Activated T-helper 1 cell treated with anti-CD3 and anti-CD28 coated beads, Interleukin-2, amount 50 U/mL, for 16 hours (primary cell): ENCODE measurements at regions not wholly inside any gene's neighbourhood (a gene's known extent, or its start where the extent isn't known, plus 50 kb on each side); places are given as distances from the start of the nearest gene placed in this dataset.

ENCODE experiments used
- DNase-seq, 2 donors: peaks; one replicate each; pipeline ENCODE4 v3.0.0-alpha.2; 2020; ENCODE audit warnings: low read depth in 1 of 2, low spot score in 1 of 2

DNA sequence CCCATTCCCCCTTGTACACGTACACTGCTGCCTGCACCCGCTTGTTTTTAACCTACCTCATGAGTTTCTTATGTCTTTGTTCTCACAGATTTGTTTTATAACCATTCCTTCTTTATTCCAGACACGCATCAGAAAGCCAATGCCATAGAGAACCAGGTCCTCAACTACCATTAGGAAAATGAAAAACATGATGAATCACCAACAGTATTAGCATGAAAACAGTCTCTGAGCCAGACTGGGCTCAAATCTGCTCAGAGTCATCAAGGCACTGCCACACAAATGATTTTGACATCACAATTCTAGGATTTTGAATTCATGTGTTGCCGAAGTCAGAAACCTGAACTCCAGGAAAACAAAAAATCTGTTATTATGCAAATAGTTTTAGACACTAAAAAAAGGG is 394.1 kb upstream of the GRIA1 start:
- DNase-seq, result no peak

DNA sequence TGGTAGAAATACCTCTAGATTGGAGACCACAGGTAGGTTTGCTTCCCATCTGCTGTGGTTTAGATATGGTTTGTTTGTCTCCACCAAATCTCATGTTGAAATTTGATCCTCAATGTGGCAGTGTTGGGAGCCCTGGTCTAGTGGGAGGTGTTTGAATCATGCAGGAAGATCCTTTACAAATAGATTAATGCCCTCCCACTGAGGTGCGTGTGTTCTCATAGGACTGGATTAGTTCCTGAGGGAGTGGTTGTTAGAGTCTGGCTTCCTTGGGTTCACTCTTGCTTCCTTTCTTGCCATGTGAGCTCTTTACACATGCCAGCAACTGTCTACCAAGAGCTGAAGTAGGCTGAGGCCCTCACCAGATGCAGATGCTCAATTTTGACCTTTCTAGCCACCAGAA is 391.1 kb upstream of the GRIA1 start:
- DNase-seq, result no peak

GRCh38 chr5:153101235-153102180 is 389.0 kb upstream of the GRIA1 start:
- no peak for DNase-seq

- DNase-seq, result no peak
Measured at GRCh38 chr5:153116916-153117315, 373.6 kb upstream of the GRIA1 start.

GRCh38 chr5:153118018-153118417 is 372.5 kb upstream of the GRIA1 start:
- DNase-seq, result no peak

GRCh38 chr5:153122403-153122802 is 368.1 kb upstream of the GRIA1 start:
- DNase-seq, result no peak

DNA sequence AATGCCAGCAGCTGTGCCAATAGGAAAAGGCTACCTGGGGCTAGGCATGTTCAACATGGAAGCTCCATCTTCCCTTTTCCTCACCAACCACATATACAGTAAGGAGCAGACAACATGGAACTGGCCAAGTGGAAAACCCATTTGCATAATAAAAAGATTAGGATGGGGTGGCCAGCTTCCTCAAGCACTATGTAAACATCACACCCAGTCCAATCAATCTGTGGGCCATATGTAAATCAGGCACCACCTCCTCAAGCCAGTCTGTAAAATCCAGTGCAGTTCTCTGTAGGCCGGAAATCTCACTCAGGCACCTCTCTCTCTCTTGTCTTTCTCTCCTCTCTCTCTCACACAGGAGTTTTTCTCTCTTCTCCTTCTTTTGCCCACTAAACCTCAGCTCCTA is 360.2 kb upstream of the GRIA1 start:
- DNase-seq, result no peak

GRCh38 chr5:153135411-153135810 is 355.1 kb upstream of the GRIA1 start:
- DNase-seq, result no peak

DNA sequence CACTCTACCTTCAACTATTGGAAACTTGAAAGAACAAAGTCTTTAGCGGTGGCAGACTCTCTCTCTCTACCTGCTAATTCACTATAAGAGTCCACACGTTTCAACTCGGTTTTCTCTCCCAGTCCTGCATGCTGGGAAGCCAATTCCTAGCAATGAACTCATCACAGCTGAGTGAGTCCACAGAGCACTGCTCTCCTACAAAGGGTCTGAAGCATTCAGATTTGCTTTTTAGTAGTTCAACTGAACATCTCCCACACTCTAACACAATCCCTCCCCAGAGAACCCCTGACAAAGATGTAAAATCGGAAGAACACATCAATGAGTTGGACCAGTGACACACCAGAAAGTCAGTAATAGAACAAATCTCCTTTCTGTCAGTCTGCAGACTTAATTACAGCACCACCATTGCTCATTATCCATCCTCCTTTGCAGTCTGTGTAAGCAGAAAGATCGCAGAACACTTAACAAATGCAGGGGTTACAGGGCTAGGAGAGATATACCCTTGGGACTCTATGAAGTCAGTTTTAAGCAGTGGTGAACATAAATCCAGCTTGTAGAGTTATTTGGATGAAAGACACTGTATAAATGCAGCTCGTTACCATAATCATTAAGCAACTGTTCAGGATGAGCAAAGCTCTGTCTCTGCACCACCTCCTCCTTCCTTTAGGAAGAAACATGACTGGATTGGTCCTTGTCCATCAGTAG is 353.4 kb upstream of the GRIA1 start:
- no peak for DNase-seq

- no peak for DNase-seq
Measured at GRCh38 chr5:153147891-153148623, 342.4 kb upstream of the GRIA1 start.

- DNase-seq, result no peak
Measured at GRCh38 chr5:153148624-153148976, 341.9 kb upstream of the GRIA1 start.

DNA sequence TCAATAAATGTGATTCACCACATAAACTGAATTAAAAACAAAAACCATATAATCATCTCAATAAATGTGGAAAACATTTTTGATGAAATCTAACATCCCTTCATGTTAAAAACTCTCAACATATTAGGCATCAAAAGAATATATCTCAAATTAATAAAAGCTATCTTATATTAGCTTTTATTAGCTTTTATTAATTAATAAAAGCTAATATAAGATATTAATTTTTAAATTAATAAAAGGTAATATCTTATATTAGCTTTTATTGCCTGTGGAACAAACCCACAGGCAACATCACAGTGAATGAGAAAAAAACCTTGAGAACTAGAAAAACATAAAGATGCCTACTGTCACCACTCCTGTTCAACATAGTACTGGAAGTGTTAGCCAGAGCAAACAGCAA is 338.9 kb upstream of the GRIA1 start:
- DNase-seq, result no peak

DNA sequence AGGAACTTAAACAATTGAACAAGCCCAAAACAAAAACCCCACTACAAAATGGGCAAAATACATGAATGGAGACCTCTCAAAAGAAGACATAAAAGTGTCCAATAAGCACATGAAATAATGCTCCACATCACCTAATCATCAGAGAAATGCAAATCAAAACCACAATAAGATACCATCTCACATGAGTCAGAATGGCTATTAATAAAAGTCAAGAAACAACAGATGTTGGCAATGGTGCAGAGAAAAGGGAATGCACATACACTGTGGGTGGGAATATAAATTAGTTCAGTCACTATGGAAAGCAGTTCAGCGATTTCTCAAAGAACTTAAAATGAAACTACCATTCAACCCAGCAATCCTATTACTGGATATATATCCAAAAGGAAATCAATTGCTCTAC is 337.4 kb upstream of the GRIA1 start:
- no peak for DNase-seq

- no peak for DNase-seq
Measured at GRCh38 chr5:153157156-153157555, 333.3 kb upstream of the GRIA1 start.

GRCh38 chr5:153158608-153159007 is 331.9 kb upstream of the GRIA1 start:
- no peak for DNase-seq

- DNase-seq, result no peak
Measured at GRCh38 chr5:153159616-153160015, 330.9 kb upstream of the GRIA1 start.

- DNase-seq, result no peak
Measured at GRCh38 chr5:153168241-153168640, 322.2 kb upstream of the GRIA1 start.

GRCh38 chr5:153187503-153187902 is 303.0 kb upstream of the GRIA1 start:
- DNase-seq, result no peak

- no peak for DNase-seq
Measured at GRCh38 chr5:153206361-153206760, 284.1 kb upstream of the GRIA1 start.

DNA sequence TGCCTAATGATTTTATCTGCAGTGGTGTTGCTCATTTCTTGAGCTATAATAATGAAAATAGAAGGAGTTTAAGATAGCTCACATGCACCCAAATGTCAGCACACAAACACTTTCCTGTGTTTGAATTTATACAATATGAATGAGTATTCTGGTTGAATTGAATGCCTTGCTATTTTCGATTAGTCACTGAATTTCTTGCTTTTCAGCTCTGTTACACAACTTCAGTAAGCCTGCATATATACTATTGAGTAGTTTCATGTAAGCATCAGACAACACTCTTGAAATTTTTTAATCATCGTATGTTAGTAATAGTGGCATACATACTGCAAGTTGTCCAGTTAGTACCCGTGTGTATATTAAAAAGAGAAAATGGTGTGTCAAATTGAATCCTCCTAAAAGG is 281.5 kb upstream of the GRIA1 start:
- no peak for DNase-seq

- DNase-seq, result no peak
Measured at GRCh38 chr5:153209687-153210086, 280.8 kb upstream of the GRIA1 start.

DNA sequence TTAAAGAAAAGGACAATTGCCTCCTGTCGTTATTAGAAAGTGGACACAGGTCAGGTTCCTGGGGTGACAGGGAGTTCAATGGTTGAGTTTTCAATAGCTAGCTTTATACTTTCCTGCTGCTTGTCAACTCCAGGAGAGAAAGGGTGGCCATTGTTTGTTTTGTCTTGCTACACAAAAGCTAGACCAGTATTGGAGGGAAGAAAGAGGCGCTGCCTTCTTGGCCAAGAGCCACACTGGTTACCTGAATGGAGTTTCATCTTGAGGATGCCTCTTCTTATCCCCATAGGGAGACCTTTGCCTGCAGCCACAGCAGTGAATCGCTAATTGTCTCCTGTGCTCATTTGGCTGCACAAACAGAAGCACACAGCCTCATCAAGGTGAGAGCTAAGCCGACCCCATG is 279.4 kb upstream of the GRIA1 start:
- DNase-seq, result no peak
